Sigmoid colon (tissue), 6 donors: ENCODE measurements at regions not wholly inside any gene's neighbourhood (a gene's known extent, or its start where the extent isn't known, plus 50 kb on each side); places are given as distances from the start of the nearest gene placed in this dataset.

Experiments
- DNase-seq: peaks from one replicate; pipeline ENCODE4 v3.0.0-alpha.2; 2019
- H3K27ac ChIP-seq, 4 donors: fragments of 200-600 bp; sonication (generic); one replicate each; pipeline ENCODE4 v1.5.1; 2016 to 2019; ENCODE audit warnings: mild to moderate bottlenecking in 1 of 4
- H3K27me3 ChIP-seq, 3 donors: fragments of 200-600 bp; sonication (generic); one replicate each; pipeline ENCODE4 v1.5.1; 2019; ENCODE audit warnings: mild to moderate bottlenecking in 1 of 3
- H3K36me3 ChIP-seq, 4 donors: fragments of 200-600 bp; sonication (generic); one replicate each; pipeline ENCODE4 v1.5.1; 2016 to 2019
- H3K4me1 ChIP-seq, 4 donors: fragments of 200-600 bp; sonication (generic); one replicate each; pipeline ENCODE4 v1.5.1; 2017 to 2019
- H3K4me3 ChIP-seq, 4 donors: fragments of 200-600 bp; sonication (generic); one replicate each; pipeline ENCODE4 v1.5.1; 2017 to 2019; ENCODE audit warnings: mild to moderate bottlenecking in 2 of 4, moderate library complexity in 1 of 4
- H3K9me3 ChIP-seq, 4 donors: fragments of 200-600 bp in 3 of 4; sonication (generic) in 3 of 4; one replicate each; pipeline versions ENCODE4 v1.5.1 to v1.6.1; 2013 to 2019
- EP300 ChIP-seq, 4 donors: sonication (generic); formaldehyde crosslinking; IDR thresholded peaks; one replicate each; pipeline ENCODE4 v1.6.1; 2017; ENCODE audit warnings: antibody characterized with exemption in 4 of 4
- POLR2A ChIP-seq, 2 donors: fragments of 450-650 bp; IDR thresholded peaks; one replicate each; pipeline ENCODE4 v1.6.1; 2016; ENCODE audit warnings: antibody characterized with exemption in 2 of 2, mild to moderate bottlenecking in 2 of 2, moderate library complexity in 2 of 2
- POLR2AphosphoS5 ChIP-seq, 4 donors: sonication (generic); formaldehyde crosslinking; IDR thresholded peaks; one replicate each; pipeline ENCODE4 v1.6.1; 2017; ENCODE audit warnings: antibody characterized with exemption in 4 of 4
- WGBS, 2 donors: extraction: QIAGEN DNeasy Blood & Tissue Kit; methylation state at CpG; one replicate each; pipeline ENCODE4 v1.1.7; 2013; 5-methylcytosine and 5-hydroxymethylcytosine counted together
- intact Hi-C: fragments of 100-400 bp; cut with DNase I; formaldehyde crosslinking; loops from one replicate; pipeline ENCODE4 v1.15.1; 2023
- TF ChIP-seq, protein P1 (sequence below), 4 experiments: fragments of 450-650 bp in 3 of 4; fragments of 200-600 bp in 1 of 4; IDR thresholded peaks; one replicate each; pipeline ENCODE4 v1.5.1; 2016 to 2019; ENCODE audit warnings: antibody characterized with exemption in 4 of 4, mild to moderate bottlenecking in 3 of 4, moderate library complexity in 2 of 4
- donor health status: healthy with polysubstance abuse.
- donor health status: healthy.

DNA sequence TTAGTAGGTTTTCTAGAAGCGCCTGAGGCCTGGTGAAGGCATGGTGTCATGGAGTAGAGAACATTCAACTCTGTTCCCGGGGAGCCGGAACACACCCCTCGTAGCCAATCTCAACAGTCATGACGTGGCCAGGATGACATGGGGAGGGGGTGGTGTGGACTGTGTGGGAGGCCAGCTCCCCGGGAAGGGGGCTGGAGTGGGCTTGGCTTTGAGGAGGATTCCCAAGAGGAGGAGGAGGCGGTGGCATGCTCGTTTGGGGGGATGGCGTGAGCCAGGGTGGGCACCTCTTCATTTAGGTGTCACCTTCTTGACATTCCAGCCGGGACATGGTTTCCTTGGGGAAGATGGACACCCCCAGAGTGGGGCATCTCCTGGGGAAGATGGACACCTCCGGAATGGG is 257.5 kb downstream of the SEC14L1 start:
- Histone ChIP-seq H3K27me3 (no peaks in the 10 kb centered on the region), H3K9me3 (no peaks in the 10 kb centered on the region), H3K4me3 (no peak overlapping the region), H3K27ac (peak overlapping the region in 3 of 4 donors; percentile 96 to 100 (median 99)), H3K36me3 (peaks cover 0 to 13% (median 9%) of the 10 kb centered on the region in 4 donors), H3K4me1 (peaks cover 0 to 95% (median 79%) of the 10 kb centered on the region in 4 donors)
- no peak for DNase-seq
- no peak for TF ChIP-seq POLR2AphosphoS5 (IDR thresholded peaks at IDR 0.05)
- TF ChIP-seq, protein P1, sequence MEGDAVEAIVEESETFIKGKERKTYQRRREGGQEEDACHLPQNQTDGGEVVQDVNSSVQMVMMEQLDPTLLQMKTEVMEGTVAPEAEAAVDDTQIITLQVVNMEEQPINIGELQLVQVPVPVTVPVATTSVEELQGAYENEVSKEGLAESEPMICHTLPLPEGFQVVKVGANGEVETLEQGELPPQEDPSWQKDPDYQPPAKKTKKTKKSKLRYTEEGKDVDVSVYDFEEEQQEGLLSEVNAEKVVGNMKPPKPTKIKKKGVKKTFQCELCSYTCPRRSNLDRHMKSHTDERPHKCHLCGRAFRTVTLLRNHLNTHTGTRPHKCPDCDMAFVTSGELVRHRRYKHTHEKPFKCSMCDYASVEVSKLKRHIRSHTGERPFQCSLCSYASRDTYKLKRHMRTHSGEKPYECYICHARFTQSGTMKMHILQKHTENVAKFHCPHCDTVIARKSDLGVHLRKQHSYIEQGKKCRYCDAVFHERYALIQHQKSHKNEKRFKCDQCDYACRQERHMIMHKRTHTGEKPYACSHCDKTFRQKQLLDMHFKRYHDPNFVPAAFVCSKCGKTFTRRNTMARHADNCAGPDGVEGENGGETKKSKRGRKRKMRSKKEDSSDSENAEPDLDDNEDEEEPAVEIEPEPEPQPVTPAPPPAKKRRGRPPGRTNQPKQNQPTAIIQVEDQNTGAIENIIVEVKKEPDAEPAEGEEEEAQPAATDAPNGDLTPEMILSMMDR (IDR thresholded peaks at IDR 0.05), result no peak
- no peak for TF ChIP-seq EP300 (IDR thresholded peaks at IDR 0.05)
- TF ChIP-seq POLR2A (IDR thresholded peaks at IDR 0.05), result no peak
- WGBS, 2 donors, result 93 to 96% methylated on average over 11 of the region's 11 CpGs
- intact Hi-C loops, result no loop called here

DNA sequence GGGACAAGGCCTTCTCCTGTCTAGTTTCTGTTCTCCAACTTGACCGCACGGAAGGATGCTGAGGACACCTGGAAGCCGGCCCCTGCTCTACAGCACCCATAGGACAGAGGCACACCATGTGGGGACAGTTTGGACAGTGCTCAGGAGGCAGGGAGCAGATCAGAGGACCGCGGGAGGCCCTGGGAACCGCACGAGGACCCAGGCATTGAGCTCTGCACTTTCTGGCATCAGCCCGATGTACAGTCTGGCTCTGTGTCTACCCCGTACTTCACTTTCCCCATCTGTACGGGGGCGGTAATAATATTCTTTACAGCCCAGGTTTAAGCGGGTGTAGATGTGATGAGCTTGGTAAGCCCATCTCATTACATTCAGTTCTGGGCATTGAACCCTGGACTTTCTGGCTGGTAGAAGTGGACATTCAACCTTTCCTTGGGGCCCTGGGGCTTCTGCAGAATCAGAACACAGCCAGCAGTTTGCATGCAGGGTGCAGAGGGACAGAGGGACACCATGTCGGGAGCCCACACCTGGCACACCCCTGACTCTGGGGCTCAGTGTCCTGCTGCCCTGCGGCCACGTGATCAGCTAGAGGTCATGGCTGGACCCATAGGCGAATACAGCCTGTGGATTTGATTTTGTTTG is 258.7 kb downstream of the SEC14L1 start:
- H3K9me3 ChIP-seq, result no peaks in the 10 kb centered on the region
- H3K36me3 ChIP-seq, result peaks cover 0 to 13% (median 9%) of the 10 kb centered on the region in 4 donors
- H3K4me3 ChIP-seq, result no peak overlapping the region
- TF ChIP-seq, protein P1 (IDR thresholded peaks at IDR 0.05), result no peak
- TF ChIP-seq EP300 (IDR thresholded peaks at IDR 0.05) (no peak), POLR2A (IDR thresholded peaks at IDR 0.05) (no peak), POLR2AphosphoS5 (IDR thresholded peaks at IDR 0.05) (no peak)
- H3K27ac ChIP-seq, result peak overlapping the region; percentile 66 to 100 (median 98)
- H3K4me1 ChIP-seq, result peaks cover 0 to 95% (median 79%) of the 10 kb centered on the region in 4 donors
- no peak for DNase-seq
- WGBS, 2 donors, result 88 to 94% methylated on average over 16 of the region's 16 CpGs
- no peaks in the 10 kb centered on the region for H3K27me3 ChIP-seq
- intact Hi-C loops, result no loop called here

- no peaks in the 10 kb centered on the region for H3K27me3 ChIP-seq
- DNase-seq, result no peak
- H3K4me3 ChIP-seq, result no peak overlapping the region
- intact Hi-C loops, result no loop called here
- no peaks in the 10 kb centered on the region for H3K9me3 ChIP-seq
- H3K27ac ChIP-seq, result peak overlapping the region; percentile 66 to 100 (median 98)
- H3K36me3 ChIP-seq, result peaks cover 0 to 13% (median 9%) of the 10 kb centered on the region in 4 donors
- TF ChIP-seq EP300 (IDR thresholded peaks at IDR 0.05) (no peak), POLR2AphosphoS5 (IDR thresholded peaks at IDR 0.05) (no peak), POLR2A (IDR thresholded peaks at IDR 0.05) (no peak)
- TF ChIP-seq, protein P1 (IDR thresholded peaks at IDR 0.05), result peak in 3 of 4 experiments; percentile 46 to 56 (median 50)
- WGBS, 2 donors, result 41 to 84% methylated on average over 8 of the region's 8 CpGs
- H3K4me1 ChIP-seq, result peaks cover 0 to 95% (median 79%) of the 10 kb centered on the region in 4 donors
Observed at GRCh38 chr17:77400445-77400870, 259.7 kb downstream of the SEC14L1 start.

DNA sequence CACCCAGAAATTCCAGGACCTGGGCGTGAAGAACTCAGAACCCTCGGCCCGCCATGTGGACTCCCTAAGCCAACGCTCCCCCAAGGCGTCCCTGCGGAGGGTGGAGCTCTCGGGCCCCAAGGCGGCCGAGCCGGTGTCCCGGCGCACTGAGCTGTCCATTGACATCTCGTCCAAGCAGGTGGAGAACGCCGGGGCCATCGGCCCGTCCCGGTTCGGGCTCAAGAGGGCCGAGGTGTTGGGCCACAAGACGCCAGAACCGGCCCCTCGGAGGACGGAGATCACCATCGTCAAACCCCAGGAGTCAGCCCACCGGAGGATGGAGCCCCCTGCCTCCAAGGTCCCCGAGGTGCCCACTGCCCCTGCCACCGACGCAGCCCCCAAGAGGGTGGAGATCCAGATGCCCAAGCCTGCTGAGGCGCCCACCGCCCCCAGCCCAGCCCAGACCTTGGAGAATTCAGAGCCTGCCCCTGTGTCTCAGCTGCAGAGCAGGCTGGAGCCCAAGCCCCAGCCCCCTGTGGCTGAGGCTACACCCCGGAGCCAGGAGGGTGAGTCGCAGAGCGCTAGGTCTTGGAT is 261.5 kb downstream of the SEC14L1 start:
- peak overlapping the region; percentile 96 to 100 (median 98) for H3K27ac ChIP-seq
- no peak for TF ChIP-seq POLR2A (IDR thresholded peaks at IDR 0.05)
- TF ChIP-seq POLR2AphosphoS5 (IDR thresholded peaks at IDR 0.05), result no peak
- no peak for TF ChIP-seq EP300 (IDR thresholded peaks at IDR 0.05)
- TF ChIP-seq, protein P1 (IDR thresholded peaks at IDR 0.05), result no peak
- H3K9me3 ChIP-seq, result no peaks in the 10 kb centered on the region
- DNase-seq, result no peak
- 94 to 96% methylated on average over 34 of the region's 34 CpGs for WGBS, 2 donors
- H3K4me3 ChIP-seq, result no peak overlapping the region
- H3K27me3 ChIP-seq, result no peaks in the 10 kb centered on the region
- H3K4me1 ChIP-seq, result peaks cover 0 to 95% (median 82%) of the 10 kb centered on the region in 4 donors
- intact Hi-C loops, result no loop called here
- H3K36me3 ChIP-seq, result peaks cover 0 to 13% (median 9%) of the 10 kb centered on the region in 4 donors
